ENCODE measurements at regions not wholly inside any gene's neighbourhood (a gene's known extent, or its start where the extent isn't known, plus 50 kb on each side); places are given as distances from the start of the nearest gene placed in this dataset.

GRCh38 chr18:54509793-54510192 lies 81.3 kb upstream of the DYNAP start:
- no peak overlapping the region for H3K4me3 ChIP-seq (ENCODE audit: insufficient read length, low read depth)
- H3K9ac ChIP-seq (ENCODE audit: insufficient read length, low read depth), result no peak overlapping the region
- no peaks in the 10 kb centered on the region for H3K27me3 ChIP-seq (ENCODE audit: insufficient read depth, insufficient read length)
- H3K36me3 ChIP-seq (ENCODE audit: insufficient read depth, insufficient read length, low read length), result no peaks in the 10 kb centered on the region
- no peaks in the 10 kb centered on the region for H3K9me3 ChIP-seq (ENCODE audit: insufficient read depth, low read length)
- no peak for DNase-seq (ENCODE audit: low read depth, low spot score)
- TF ChIP-seq SUZ12 (IDR thresholded peaks at IDR 0.05; ENCODE audit: extremely low read depth, insufficient read depth, insufficient read length), result no peak
- no peak for TF ChIP-seq ZNF274 (IDR thresholded peaks at IDR 0.05; ENCODE audit: low read depth, low read length)
- TF ChIP-seq YY1 (IDR thresholded peaks at IDR 0.05; ENCODE audit: insufficient read depth, insufficient read length), result no peak
- H3K4me1 ChIP-seq (ENCODE audit: insufficient read depth, insufficient read length), result no peaks in the 10 kb centered on the region

DNA sequence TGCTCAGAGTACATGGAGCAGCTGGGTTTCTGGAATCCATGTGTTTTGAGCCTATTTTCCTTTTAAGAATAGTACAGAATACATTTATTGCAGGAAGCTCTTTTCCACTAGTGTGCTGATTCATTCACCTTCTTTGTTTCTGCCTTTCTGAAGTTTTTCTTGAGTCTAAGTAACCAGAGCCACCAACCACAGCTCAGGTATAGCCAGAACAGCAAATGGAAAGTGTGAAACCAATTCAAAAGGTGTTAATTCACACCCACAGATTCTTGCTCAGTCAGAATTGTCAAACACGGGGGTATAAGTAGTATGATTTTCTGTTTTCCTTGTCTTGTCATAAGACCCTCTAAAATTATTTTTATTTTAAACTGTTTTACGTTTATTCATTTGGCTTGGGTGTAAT lies 75.9 kb upstream of the DYNAP start:
- Histone ChIP-seq H3K4me1 (ENCODE audit: insufficient read depth, insufficient read length) (no peaks in the 10 kb centered on the region), H3K9ac (ENCODE audit: insufficient read length, low read depth) (no peak overlapping the region), H3K27me3 (ENCODE audit: insufficient read depth, insufficient read length) (no peaks in the 10 kb centered on the region), H3K9me3 (ENCODE audit: insufficient read depth, low read length) (no peaks in the 10 kb centered on the region), H3K4me3 (ENCODE audit: insufficient read length, low read depth) (no peak overlapping the region), H3K36me3 (ENCODE audit: insufficient read depth, insufficient read length, low read length) (no peaks in the 10 kb centered on the region)
- TF ChIP-seq SUZ12 (IDR thresholded peaks at IDR 0.05; ENCODE audit: extremely low read depth, insufficient read depth, insufficient read length) (no peak), ZNF274 (IDR thresholded peaks at IDR 0.05; ENCODE audit: low read depth, low read length) (no peak), YY1 (IDR thresholded peaks at IDR 0.05; ENCODE audit: insufficient read depth, insufficient read length) (no peak)
- no peak for DNase-seq (ENCODE audit: low read depth, low spot score)

- Histone ChIP-seq H3K9me3 (ENCODE audit: insufficient read depth, low read length) (no peaks in the 10 kb centered on the region), H3K27me3 (ENCODE audit: insufficient read depth, insufficient read length) (no peaks in the 10 kb centered on the region), H3K4me1 (ENCODE audit: insufficient read depth, insufficient read length) (no peaks in the 10 kb centered on the region), H3K36me3 (ENCODE audit: insufficient read depth, insufficient read length, low read length) (no peaks in the 10 kb centered on the region), H3K4me3 (ENCODE audit: insufficient read length, low read depth) (no peak overlapping the region), H3K9ac (ENCODE audit: insufficient read length, low read depth) (no peak overlapping the region)
- TF ChIP-seq SUZ12 (IDR thresholded peaks at IDR 0.05; ENCODE audit: extremely low read depth, insufficient read depth, insufficient read length) (no peak), ZNF274 (IDR thresholded peaks at IDR 0.05; ENCODE audit: low read depth, low read length) (no peak), YY1 (IDR thresholded peaks at IDR 0.05; ENCODE audit: insufficient read depth, insufficient read length) (no peak)
- no peak for DNase-seq (ENCODE audit: low read depth, low spot score)
These were observed 73.5 kb upstream of the DYNAP start for GRCh38 chr18:54517521-54517920.

DNA sequence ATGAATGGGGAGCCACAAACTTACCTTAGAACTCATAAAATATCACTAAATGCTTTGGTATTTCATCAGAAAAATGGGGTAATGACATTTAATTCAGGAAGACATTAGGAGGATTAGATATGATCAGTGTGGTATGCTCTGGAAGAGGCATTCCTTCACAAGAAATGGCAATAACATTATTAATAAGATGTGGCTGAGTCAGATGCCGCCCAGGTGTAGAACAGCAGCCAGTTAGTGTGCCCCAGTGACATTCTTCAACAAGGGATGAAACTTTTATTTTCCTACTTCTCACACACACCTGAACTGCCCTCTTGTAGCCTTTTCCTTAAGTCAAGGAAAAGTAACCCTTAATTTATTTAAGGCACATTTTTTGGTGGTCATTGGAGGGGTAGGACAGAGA lies 69.2 kb upstream of the DYNAP start:
- Histone ChIP-seq H3K9me3 (ENCODE audit: insufficient read depth, low read length) (no peaks in the 10 kb centered on the region), H3K4me1 (ENCODE audit: insufficient read depth, insufficient read length) (no peaks in the 10 kb centered on the region), H3K27me3 (ENCODE audit: insufficient read depth, insufficient read length) (no peaks in the 10 kb centered on the region), H3K36me3 (ENCODE audit: insufficient read depth, insufficient read length, low read length) (no peaks in the 10 kb centered on the region), H3K4me3 (ENCODE audit: insufficient read length, low read depth) (no peak overlapping the region), H3K9ac (ENCODE audit: insufficient read length, low read depth) (no peak overlapping the region)
- DNase-seq (ENCODE audit: low read depth, low spot score), result no peak
- no peak for TF ChIP-seq SUZ12 (IDR thresholded peaks at IDR 0.05; ENCODE audit: extremely low read depth, insufficient read depth, insufficient read length)
- no peak for TF ChIP-seq YY1 (IDR thresholded peaks at IDR 0.05; ENCODE audit: insufficient read depth, insufficient read length)
- no peak for TF ChIP-seq ZNF274 (IDR thresholded peaks at IDR 0.05; ENCODE audit: low read depth, low read length)

- peaks cover 49% of the 10 kb centered on the region for H3K9me3 ChIP-seq (ENCODE audit: insufficient read depth, low read length)
- no peaks in the 10 kb centered on the region for H3K4me1 ChIP-seq (ENCODE audit: insufficient read depth, insufficient read length)
- TF ChIP-seq ZNF274 (IDR thresholded peaks at IDR 0.05; ENCODE audit: low read depth, low read length), result no peak
- no peak for TF ChIP-seq SUZ12 (IDR thresholded peaks at IDR 0.05; ENCODE audit: extremely low read depth, insufficient read depth, insufficient read length)
- TF ChIP-seq YY1 (IDR thresholded peaks at IDR 0.05; ENCODE audit: insufficient read depth, insufficient read length), result no peak
- no peak overlapping the region for H3K9ac ChIP-seq (ENCODE audit: insufficient read length, low read depth)
- no peak overlapping the region for H3K4me3 ChIP-seq (ENCODE audit: insufficient read length, low read depth)
- H3K36me3 ChIP-seq (ENCODE audit: insufficient read depth, insufficient read length, low read length), result no peaks in the 10 kb centered on the region
- DNase-seq (ENCODE audit: low read depth, low spot score), result no peak
- H3K27me3 ChIP-seq (ENCODE audit: insufficient read depth, insufficient read length), result no peaks in the 10 kb centered on the region
These were observed 62.1 kb upstream of the DYNAP start for GRCh38 chr18:54528942-54529376.

DNA sequence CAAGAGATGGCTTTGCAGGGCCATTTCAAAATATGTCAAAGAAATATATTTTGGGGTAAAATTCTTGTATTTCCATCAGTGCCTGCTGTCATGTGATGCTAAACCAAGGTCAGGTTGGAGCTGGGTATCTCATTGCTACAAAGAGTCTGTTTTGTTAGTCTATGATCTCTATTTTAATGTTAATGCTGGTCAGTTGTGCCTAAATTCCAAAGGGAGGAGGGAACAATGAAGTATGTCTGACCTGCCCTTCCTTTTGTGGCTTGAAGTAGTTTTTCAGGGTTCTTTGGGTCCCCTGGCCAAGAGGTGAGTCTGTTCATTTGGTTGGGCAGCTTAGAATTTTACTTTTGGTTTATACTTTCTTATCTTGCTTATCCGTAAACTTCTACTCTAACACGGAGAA lies 61.6 kb upstream of the DYNAP start:
- Histone ChIP-seq H3K4me3 (ENCODE audit: insufficient read length, low read depth) (no peak overlapping the region), H3K27me3 (ENCODE audit: insufficient read depth, insufficient read length) (no peaks in the 10 kb centered on the region), H3K36me3 (ENCODE audit: insufficient read depth, insufficient read length, low read length) (no peaks in the 10 kb centered on the region), H3K9ac (ENCODE audit: insufficient read length, low read depth) (peak overlapping the region; percentile 0), H3K4me1 (ENCODE audit: insufficient read depth, insufficient read length) (no peaks in the 10 kb centered on the region), H3K9me3 (ENCODE audit: insufficient read depth, low read length) (peaks cover 53% of the 10 kb centered on the region)
- no peak for DNase-seq (ENCODE audit: low read depth, low spot score)
- TF ChIP-seq YY1 (IDR thresholded peaks at IDR 0.05; ENCODE audit: insufficient read depth, insufficient read length) (no peak), SUZ12 (IDR thresholded peaks at IDR 0.05; ENCODE audit: extremely low read depth, insufficient read depth, insufficient read length) (no peak), ZNF274 (IDR thresholded peaks at IDR 0.05; ENCODE audit: low read depth, low read length) (no peak)

DNA sequence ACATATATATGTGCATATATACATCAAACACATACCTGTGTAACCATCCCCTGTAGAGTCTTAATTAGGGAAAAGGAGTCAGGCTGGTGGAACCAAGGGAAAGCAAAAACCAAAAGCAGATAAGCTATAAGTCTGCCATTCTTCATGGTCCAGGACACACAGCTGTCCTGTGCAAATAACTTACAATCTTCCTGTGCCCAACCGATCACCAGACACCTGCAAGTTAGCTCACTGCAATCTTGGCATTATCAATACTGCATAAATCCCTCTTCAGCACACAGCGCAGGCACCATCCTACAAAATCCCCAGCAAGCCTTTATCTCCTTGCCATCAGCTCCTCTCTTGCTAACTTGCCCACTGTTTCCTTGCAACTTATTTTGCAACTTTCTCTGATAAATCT lies 60.8 kb upstream of the DYNAP start:
- Histone ChIP-seq H3K9ac (ENCODE audit: insufficient read length, low read depth) (no peak overlapping the region), H3K4me1 (ENCODE audit: insufficient read depth, insufficient read length) (no peaks in the 10 kb centered on the region), H3K36me3 (ENCODE audit: insufficient read depth, insufficient read length, low read length) (no peaks in the 10 kb centered on the region), H3K4me3 (ENCODE audit: insufficient read length, low read depth) (no peak overlapping the region), H3K27me3 (ENCODE audit: insufficient read depth, insufficient read length) (no peaks in the 10 kb centered on the region), H3K9me3 (ENCODE audit: insufficient read depth, low read length) (peaks cover 62% of the 10 kb centered on the region)
- TF ChIP-seq ZNF274 (IDR thresholded peaks at IDR 0.05; ENCODE audit: low read depth, low read length), result no peak
- no peak for TF ChIP-seq SUZ12 (IDR thresholded peaks at IDR 0.05; ENCODE audit: extremely low read depth, insufficient read depth, insufficient read length)
- TF ChIP-seq YY1 (IDR thresholded peaks at IDR 0.05; ENCODE audit: insufficient read depth, insufficient read length), result no peak
- no peak for DNase-seq (ENCODE audit: low read depth, low spot score)

All from NT2/D1 (cell line).